Gastrocnemius medialis (tissue), 4 donors: ENCODE measurements at regions not wholly inside any gene's neighbourhood (a gene's known extent, or its start where the extent isn't known, plus 50 kb on each side); places are given as distances from the start of the nearest gene placed in this dataset.
"Not testable (repeated sequence)": the region's sequence is repeated elsewhere in the genome, so short reads cannot be mapped to it uniquely, and the experiment has no call there.

Source experiments
- ATAC-seq, 2 donors: fragments of 150-250 bp; one replicate each; pipeline ENCODE4 v1.9.1; 2016
- DNase-seq, 2 donors: peaks; one replicate each; pipeline ENCODE4 v3.0.0-alpha.2; 2019
- H3K27ac ChIP-seq, 4 donors: fragments of 200-600 bp; sonication (generic); 1 replicate in 1 of 4; 2 replicates in 3 of 4; pipeline ENCODE4 v1.5.1; 2016 to 2018; ENCODE audit warnings: mild to moderate bottlenecking in 2 of 4, moderate library complexity in 1 of 4
- H3K27me3 ChIP-seq, 3 donors: fragments of 200-600 bp; sonication (generic) in 2 of 3; 1 replicate in 1 of 3; 2 replicates in 2 of 3; pipeline versions ENCODE4 v1.5.1 to v1.6.0; 2016 to 2019; ENCODE audit warnings: mild to moderate bottlenecking in 1 of 3, moderate library complexity in 1 of 3
- H3K36me3 ChIP-seq, 2 donors: fragments of 200-600 bp; sonication (generic) in 1 of 2; one replicate each; pipeline ENCODE4 v1.5.1; 2017 to 2018
- H3K4me1 ChIP-seq, 2 donors: fragments of 200-600 bp; sonication (generic) in 1 of 2; one replicate each; pipeline ENCODE4 v1.5.1; 2016 to 2017; ENCODE audit warnings: mild to moderate bottlenecking in 2 of 2
- H3K4me3 ChIP-seq, 4 donors: fragments of 200-600 bp; sonication (generic) in 3 of 4; 1 replicate in 1 of 4; 2 replicates in 3 of 4; pipeline ENCODE4 v1.5.1; 2016 to 2019; ENCODE audit warnings: mild to moderate bottlenecking in 2 of 4
- H3K9me3 ChIP-seq, 3 donors: fragments of 200-600 bp; sonication (generic) in 2 of 3; 1 replicate in 1 of 3; 2 replicates in 2 of 3; pipeline ENCODE4 v1.5.1; 2016 to 2019
- CTCF ChIP-seq, 5 experiments: fragments of 450-650 bp in 3 of 5; fragments of 200-600 bp in 2 of 5; sonication (generic) in 2 of 5; IDR thresholded peaks in 4 of 5; conservative IDR thresholded peaks in 1 of 5; 1 replicate in 4 of 5; 2 replicates in 1 of 5; pipeline ENCODE4 v1.5.1; 2016 to 2019; ENCODE audit warnings: antibody characterized with exemption in 5 of 5, mild to moderate bottlenecking in 3 of 5, moderate library complexity in 3 of 5
- POLR2A ChIP-seq, 2 donors: fragments of 450-650 bp; IDR thresholded peaks; one replicate each; pipeline ENCODE4 v1.6.1; 2017; ENCODE audit warnings: antibody characterized with exemption in 2 of 2, mild to moderate bottlenecking in 2 of 2, moderate library complexity in 2 of 2
- in situ Hi-C, 4 donors: fragments of 200-750 bp; cut with MboI; loops; one replicate each; pipeline versions ENCODE4 v1.15.0 to v1.8.0; 2017; ENCODE audit warnings: low sequenced_read_pairs in 4 of 4
- intact Hi-C: fragments of 100-400 bp; cut with DNase I; formaldehyde crosslinking; loops from one replicate; pipeline ENCODE4 v1.15.1; 2023; ENCODE audit warnings: low total_unique reads

GRCh38 chr9:100794738-100795269 is 216.9 kb downstream of the CAVIN4 start:
- Histone ChIP-seq H3K9me3 (no peaks in the 10 kb centered on the region), H3K36me3 (no peaks in the 10 kb centered on the region), H3K4me3 (no peak overlapping the region), H3K27me3 (no peaks in the 10 kb centered on the region), H3K4me1 (no peaks in the 10 kb centered on the region), H3K27ac (no peak overlapping the region)
- DNase-seq (no peak), ATAC-seq (no peak)
- intact Hi-C loops: no loop called here
- no peak for TF ChIP-seq CTCF (IDR thresholded peaks at IDR 0.05 in 4 of 5, conservative IDR thresholded peaks at IDR 0.05 in 1 of 5)
- TF ChIP-seq POLR2A (IDR thresholded peaks at IDR 0.05): no peak
- in situ Hi-C loops: no loop called here

- H3K4me3 ChIP-seq: no peak overlapping the region
- no peak overlapping the region for H3K27ac ChIP-seq
- H3K36me3 ChIP-seq: no peaks in the 10 kb centered on the region
- H3K9me3 ChIP-seq: no peaks in the 10 kb centered on the region
- no peaks in the 10 kb centered on the region for H3K4me1 ChIP-seq
- ATAC-seq (no peak), DNase-seq (no peak)
- H3K27me3 ChIP-seq: no peaks in the 10 kb centered on the region
- in situ Hi-C loops: no loop called here
- TF ChIP-seq CTCF (IDR thresholded peaks at IDR 0.05 in 4 of 5, conservative IDR thresholded peaks at IDR 0.05 in 1 of 5) (no peak), POLR2A (IDR thresholded peaks at IDR 0.05) (no peak)
- intact Hi-C loops: no loop called here
Observed at GRCh38 chr9:100803956-100804355, 224.6 kb upstream of the PLPPR1 start.

GRCh38 chr9:100811643-100812042 is 216.9 kb upstream of the PLPPR1 start:
- Histone ChIP-seq H3K4me1 (no peaks in the 10 kb centered on the region), H3K27ac (no peak overlapping the region), H3K9me3 (no peaks in the 10 kb centered on the region), H3K36me3 (no peaks in the 10 kb centered on the region), H3K4me3 (no peak overlapping the region), H3K27me3 (no peaks in the 10 kb centered on the region)
- ATAC-seq: no peak
- intact Hi-C loops: no loop called here
- in situ Hi-C loops: no loop called here
- TF ChIP-seq CTCF (IDR thresholded peaks at IDR 0.05 in 4 of 5, conservative IDR thresholded peaks at IDR 0.05 in 1 of 5) (no peak), POLR2A (IDR thresholded peaks at IDR 0.05) (no peak)
- no peak for DNase-seq

- Histone ChIP-seq H3K4me3 (no peak overlapping the region), H3K27ac (no peak overlapping the region), H3K27me3 (no peaks in the 10 kb centered on the region), H3K4me1 (no peaks in the 10 kb centered on the region), H3K9me3 (no peaks in the 10 kb centered on the region), H3K36me3 (no peaks in the 10 kb centered on the region)
- in situ Hi-C loops: no loop called here
- intact Hi-C loops: no loop called here
- DNase-seq (no peak), ATAC-seq (no peak)
- TF ChIP-seq CTCF (IDR thresholded peaks at IDR 0.05 in 4 of 5, conservative IDR thresholded peaks at IDR 0.05 in 1 of 5): no peak
- no peak for TF ChIP-seq POLR2A (IDR thresholded peaks at IDR 0.05)
Observed at GRCh38 chr9:100813871-100814270, 214.7 kb upstream of the PLPPR1 start.

GRCh38 chr9:100819980-100820379 is 208.5 kb upstream of the PLPPR1 start:
- no peak for TF ChIP-seq CTCF (IDR thresholded peaks at IDR 0.05 in 4 of 5, conservative IDR thresholded peaks at IDR 0.05 in 1 of 5)
- TF ChIP-seq POLR2A (IDR thresholded peaks at IDR 0.05): no peak
- no peak overlapping the region for H3K27ac ChIP-seq
- no peaks in the 10 kb centered on the region for H3K9me3 ChIP-seq
- H3K27me3 ChIP-seq: no peaks in the 10 kb centered on the region
- no peak for ATAC-seq
- no peak overlapping the region for H3K4me3 ChIP-seq
- in situ Hi-C loops: no loop called here
- no peaks in the 10 kb centered on the region for H3K4me1 ChIP-seq
- DNase-seq: no peak
- no peaks in the 10 kb centered on the region for H3K36me3 ChIP-seq
- intact Hi-C loops: no loop called here

- in situ Hi-C loops, H3K27me3 ChIP-seq, DNase-seq, H3K9me3 ChIP-seq, H3K4me3 ChIP-seq, H3K4me1 ChIP-seq, intact Hi-C loops, H3K36me3 ChIP-seq, ATAC-seq, H3K27ac ChIP-seq: not testable (repeated sequence)
Observed at GRCh38 chr9:100833035-100833434, 195.5 kb upstream of the PLPPR1 start.
